Non-pigmented ciliary epithelial cell (primary cell): ENCODE measurements at regions not wholly inside any gene's neighbourhood (a gene's known extent, or its start where the extent isn't known, plus 50 kb on each side); places are given as distances from the start of the nearest gene placed in this dataset.

Source experiments
- DNase-seq: peaks from one replicate; pipeline ENCODE4 v3.0.0-alpha.2; 2010; ENCODE audit warnings: low read depth

DNA sequence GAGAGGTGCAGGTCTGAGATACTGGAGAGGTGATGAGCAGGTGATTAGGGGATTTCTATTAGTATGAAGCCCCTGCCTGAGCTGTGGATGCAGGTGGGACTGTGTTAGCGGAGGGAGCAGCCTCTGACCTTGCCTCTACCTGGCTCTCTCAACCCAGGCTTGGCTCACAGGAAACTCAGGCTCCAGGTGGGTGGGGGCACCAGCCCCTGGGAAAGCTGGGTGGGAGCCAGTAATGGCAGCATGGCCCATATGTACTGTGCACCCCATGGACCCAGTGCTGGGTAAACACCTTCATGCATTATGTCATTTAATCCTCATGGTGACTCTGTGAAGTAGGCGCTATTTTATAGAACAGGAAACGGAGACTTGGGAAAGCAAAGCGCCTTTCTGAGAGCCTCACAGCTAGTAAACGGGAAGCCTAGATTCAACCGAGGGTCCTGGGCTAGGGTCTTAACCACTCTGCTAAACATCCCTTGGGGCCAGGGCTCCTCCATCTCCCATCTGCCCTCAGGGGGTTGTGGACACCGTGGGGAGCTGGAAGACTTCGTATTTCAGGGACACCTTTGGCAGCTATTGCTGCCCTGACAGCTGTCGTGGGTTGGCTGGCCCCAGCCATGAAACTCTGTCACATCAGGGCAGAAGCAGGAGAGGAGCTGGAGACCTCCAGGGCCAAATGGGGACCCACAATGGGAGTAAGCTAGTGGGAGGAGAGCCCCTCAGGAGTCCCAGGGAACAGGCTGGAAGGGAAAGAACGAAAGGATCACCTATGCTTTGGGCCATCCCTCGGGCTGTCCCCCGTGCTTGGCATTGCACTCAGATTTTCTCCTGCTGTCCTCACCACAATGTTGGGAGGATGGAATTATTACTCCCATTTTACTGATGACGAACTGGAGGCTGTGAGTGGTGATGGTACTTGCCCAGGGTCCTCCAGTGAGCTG lies 59.6 kb upstream of the CSF3R start:
- no peak for DNase-seq

- DNase-seq, result no peak
Observed at GRCh38 chr1:36540056-36540455, 57.3 kb upstream of the CSF3R start.

DNA sequence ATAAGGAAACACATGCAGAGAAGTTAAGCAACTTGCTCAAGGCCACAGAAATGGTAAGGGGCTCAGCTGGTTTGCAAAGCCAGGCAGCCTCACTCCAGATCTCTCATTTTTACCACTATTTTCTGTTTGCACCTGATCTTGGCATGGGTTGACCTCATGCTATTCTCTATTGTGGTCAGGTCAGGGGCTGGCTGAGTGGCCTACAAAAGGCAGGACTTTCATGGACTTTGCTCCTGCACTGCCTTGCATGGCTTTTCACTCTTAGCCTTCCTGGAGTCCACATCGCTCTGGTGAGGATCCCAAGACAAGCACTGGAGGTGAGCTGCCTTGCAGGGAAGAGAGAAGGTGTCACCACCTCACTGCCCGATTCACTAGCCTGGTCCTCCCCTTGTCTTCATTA lies 56.8 kb upstream of the CSF3R start:
- DNase-seq, result no peak

DNA sequence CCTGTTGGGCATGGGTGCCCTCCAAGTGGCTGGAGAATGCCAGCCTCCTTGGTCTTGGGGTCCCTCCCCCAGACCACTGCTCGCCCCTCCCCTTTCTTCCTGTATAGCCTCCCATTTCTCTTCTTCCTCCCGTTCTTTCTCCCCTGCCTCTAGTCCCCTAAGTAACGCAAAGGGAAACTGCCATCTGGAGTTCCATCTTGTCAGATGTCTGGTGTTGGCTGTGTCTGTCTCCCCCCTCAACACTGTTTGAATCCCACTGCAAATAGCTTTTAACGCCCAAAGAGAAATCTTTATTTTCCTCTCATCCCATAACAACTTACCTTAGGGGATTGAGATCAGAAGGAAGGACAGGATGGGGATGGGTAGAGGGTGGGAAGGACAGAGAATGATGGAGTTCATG lies 55.3 kb upstream of the CSF3R start:
- DNase-seq, result no peak

GRCh38 chr1:36537190-36537768 lies 54.6 kb upstream of the CSF3R start:
- DNase-seq, result no peak

DNA sequence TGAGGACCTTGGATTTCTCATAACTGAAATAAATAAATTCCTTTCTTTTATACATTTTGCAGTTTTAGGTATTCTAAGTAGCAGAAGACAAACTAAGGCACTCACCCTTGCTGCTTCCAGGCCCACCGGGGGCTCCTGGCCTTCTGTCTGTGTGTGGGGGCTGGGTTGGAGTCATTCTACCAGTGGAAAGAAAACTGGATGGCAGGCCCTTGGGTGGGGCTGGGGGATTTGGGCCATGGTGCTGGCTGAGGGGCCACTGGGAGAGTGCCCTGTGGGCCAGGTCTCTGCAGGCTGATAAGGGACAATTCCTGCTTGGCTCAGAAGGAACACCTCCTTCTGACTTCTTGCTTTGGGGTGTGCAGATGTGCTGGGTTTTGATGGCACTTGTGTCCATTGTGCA lies 54.0 kb upstream of the CSF3R start:
- no peak for DNase-seq

GRCh38 chr1:36534711-36535412 lies 52.1 kb upstream of the CSF3R start:
- no peak for DNase-seq

DNA sequence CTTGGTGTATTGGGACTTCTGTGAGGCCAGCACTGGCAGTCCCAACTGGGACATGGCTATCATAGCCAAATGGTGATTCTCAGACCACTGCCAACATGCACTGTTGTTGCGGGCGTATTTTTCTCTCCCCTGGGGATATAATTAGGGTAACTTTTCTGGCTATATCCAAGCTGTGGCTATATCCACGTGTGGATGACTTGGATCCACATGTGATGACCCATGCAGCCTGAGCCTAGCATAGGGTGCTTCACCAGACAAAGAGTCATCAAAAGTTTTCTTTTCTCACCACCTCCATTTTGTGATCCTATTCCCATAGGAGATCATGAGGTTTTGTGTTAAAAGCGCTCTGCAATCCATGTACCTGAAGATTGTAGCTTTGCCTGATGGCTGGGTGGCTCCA lies 51.2 kb upstream of the CSF3R start:
- DNase-seq, result no peak

DNA sequence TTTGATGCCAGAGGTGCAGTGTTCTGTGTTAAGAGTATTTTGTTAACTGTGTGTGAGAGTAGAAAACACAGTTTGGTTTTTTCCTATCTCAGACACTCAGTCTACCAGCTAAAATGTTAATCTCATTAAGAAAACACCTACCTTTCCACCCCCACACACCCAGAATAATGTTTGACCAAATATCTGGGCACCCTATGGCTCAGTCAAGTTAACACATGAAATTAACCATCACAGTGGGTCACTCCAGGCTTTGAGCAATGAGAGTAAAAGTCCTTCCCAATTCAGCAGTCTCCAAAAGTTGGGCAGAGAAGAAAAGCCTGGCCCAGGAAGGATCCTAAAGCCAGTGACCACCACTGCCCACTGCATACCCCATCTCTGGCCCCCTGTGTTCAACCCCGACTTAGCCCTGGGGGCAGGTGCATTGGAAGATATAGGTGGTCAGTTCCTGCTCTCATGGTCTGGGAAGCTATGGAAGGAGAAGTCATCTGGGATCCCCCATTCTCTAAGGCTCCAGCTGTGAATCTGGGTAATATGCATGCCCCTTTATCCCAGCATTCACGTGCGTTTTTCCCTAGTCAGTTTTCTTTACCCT lies 50.2 kb upstream of the CSF3R start:
- no peak for DNase-seq
